ENCODE measurements at regions not wholly inside any gene's neighbourhood (a gene's known extent, or its start where the extent isn't known, plus 50 kb on each side); places are given as distances from the start of the nearest gene placed in this dataset.
"Not testable (repeated sequence)": the region's sequence is repeated elsewhere in the genome, so short reads cannot be mapped to it uniquely, and the experiment has no call there.

DNA sequence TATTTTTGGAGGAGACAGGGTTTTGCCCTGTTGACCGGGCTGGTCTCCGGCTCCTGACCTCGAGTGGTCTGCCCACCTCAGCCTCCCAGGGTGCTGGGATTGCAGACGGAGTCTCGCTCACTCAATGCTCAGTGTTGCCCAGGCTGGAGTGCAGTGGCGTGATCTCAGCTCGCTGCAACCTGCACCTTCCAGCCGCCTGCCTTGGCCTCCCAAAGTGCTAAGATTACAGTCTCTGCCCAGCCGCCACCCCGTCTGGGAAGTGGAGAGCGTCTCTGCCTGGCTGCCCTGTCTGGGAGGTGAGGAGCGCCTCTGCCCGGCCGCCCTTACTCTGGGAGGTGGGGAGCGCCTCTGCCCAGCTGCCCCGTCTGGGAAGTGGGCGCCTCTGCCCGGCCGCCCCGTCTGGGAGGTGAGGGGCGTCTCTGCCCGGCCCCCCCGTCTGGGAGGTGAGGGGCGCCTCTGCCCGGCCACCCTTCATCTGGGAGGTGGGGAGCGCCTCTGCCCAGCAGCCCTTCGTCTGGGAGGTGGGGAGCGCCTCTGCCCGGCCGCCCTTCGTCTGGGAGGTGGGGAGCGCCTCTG, 249.8 kb upstream of the USP15 start:
- TF ChIP-seq, protein P1, sequence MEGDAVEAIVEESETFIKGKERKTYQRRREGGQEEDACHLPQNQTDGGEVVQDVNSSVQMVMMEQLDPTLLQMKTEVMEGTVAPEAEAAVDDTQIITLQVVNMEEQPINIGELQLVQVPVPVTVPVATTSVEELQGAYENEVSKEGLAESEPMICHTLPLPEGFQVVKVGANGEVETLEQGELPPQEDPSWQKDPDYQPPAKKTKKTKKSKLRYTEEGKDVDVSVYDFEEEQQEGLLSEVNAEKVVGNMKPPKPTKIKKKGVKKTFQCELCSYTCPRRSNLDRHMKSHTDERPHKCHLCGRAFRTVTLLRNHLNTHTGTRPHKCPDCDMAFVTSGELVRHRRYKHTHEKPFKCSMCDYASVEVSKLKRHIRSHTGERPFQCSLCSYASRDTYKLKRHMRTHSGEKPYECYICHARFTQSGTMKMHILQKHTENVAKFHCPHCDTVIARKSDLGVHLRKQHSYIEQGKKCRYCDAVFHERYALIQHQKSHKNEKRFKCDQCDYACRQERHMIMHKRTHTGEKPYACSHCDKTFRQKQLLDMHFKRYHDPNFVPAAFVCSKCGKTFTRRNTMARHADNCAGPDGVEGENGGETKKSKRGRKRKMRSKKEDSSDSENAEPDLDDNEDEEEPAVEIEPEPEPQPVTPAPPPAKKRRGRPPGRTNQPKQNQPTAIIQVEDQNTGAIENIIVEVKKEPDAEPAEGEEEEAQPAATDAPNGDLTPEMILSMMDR (IDR thresholded peaks at IDR 0.05), result not testable (repeated sequence)
- TF ChIP-seq POLR2A (IDR thresholded peaks at IDR 0.05), result not testable (repeated sequence)
